ENCODE measurements at regions not wholly inside any gene's neighbourhood (a gene's known extent, or its start where the extent isn't known, plus 50 kb on each side); places are given as distances from the start of the nearest gene placed in this dataset.

DNA sequence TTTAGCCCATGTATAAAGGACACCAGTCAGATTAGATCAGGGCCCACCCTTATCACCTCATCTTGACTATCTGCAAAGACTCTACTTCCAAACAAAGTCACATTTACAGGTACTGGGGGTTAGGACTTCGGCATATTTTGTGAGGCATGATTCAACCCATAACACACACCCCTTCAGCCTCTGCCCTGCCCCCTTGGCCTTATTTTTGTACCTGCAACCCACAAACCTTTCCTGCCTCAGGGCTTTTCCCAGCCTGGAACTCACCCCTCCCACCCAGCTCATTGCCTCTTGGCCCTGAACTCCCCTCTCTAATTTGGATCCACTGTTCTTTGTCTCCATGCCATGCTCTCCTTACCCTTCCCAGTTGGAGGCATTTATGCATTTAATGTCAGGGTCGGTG is 1116.9 kb downstream of the TBC1D22A start:
- no peak for TF ChIP-seq EP300 (IDR thresholded peaks at IDR 0.05)
- TF ChIP-seq, protein P1, sequence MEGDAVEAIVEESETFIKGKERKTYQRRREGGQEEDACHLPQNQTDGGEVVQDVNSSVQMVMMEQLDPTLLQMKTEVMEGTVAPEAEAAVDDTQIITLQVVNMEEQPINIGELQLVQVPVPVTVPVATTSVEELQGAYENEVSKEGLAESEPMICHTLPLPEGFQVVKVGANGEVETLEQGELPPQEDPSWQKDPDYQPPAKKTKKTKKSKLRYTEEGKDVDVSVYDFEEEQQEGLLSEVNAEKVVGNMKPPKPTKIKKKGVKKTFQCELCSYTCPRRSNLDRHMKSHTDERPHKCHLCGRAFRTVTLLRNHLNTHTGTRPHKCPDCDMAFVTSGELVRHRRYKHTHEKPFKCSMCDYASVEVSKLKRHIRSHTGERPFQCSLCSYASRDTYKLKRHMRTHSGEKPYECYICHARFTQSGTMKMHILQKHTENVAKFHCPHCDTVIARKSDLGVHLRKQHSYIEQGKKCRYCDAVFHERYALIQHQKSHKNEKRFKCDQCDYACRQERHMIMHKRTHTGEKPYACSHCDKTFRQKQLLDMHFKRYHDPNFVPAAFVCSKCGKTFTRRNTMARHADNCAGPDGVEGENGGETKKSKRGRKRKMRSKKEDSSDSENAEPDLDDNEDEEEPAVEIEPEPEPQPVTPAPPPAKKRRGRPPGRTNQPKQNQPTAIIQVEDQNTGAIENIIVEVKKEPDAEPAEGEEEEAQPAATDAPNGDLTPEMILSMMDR (IDR thresholded peaks at IDR 0.05): no peak
- no peak for TF ChIP-seq POLR2AphosphoS5 (IDR thresholded peaks at IDR 0.05)
- TF ChIP-seq POLR2A (IDR thresholded peaks at IDR 0.05): no peak
- DNase-seq: no peak
- Histone ChIP-seq H3K36me3 (no peaks in the 10 kb centered on the region), H3K9me3 (no peaks in the 10 kb centered on the region), H3K4me1 (no peaks in the 10 kb centered on the region), H3K4me3 (no peak overlapping the region), H3K27ac (no peak overlapping the region), H3K27me3 (peaks cover 0 to 12% (median 5%) of the 10 kb centered on the region in 3 donors)
- 88 to 91% methylated on average over 2 of the region's 2 CpGs for WGBS, 2 donors
- intact Hi-C loops (cut with DNase I): no loop called here

DNA sequence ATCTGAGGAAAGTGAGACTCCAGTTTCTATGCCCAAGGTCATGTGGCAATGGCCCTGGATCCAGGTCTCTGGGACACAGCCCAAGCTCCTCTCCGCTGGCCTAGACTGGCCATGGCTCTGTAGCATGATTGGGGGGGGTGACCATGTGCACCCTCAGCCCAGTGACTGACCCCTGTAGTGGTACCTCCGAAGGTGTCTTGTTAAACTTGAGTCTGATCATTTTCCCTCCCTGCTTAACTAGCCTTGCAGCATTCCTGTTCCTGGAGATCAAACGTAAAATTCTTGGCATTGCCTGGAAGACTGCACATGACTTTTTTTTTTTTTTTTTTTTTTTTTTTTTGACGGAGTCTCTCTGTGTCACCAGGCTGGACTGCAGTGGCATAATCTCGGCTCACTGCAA is 1116.0 kb downstream of the TBC1D22A start:
- TF ChIP-seq, protein P1 (IDR thresholded peaks at IDR 0.05): no peak
- TF ChIP-seq POLR2AphosphoS5 (IDR thresholded peaks at IDR 0.05) (no peak), EP300 (IDR thresholded peaks at IDR 0.05) (no peak), POLR2A (IDR thresholded peaks at IDR 0.05) (no peak)
- Histone ChIP-seq H3K4me3 (no peak overlapping the region), H3K27ac (no peak overlapping the region), H3K36me3 (no peaks in the 10 kb centered on the region), H3K27me3 (peaks cover 0 to 12% (median 5%) of the 10 kb centered on the region in 3 donors), H3K9me3 (no peaks in the 10 kb centered on the region), H3K4me1 (no peaks in the 10 kb centered on the region)
- DNase-seq: no peak
- 42 to 60% methylated on average over 5 of the region's 5 CpGs for WGBS, 2 donors
- intact Hi-C loops (cut with DNase I): no loop called here

DNA sequence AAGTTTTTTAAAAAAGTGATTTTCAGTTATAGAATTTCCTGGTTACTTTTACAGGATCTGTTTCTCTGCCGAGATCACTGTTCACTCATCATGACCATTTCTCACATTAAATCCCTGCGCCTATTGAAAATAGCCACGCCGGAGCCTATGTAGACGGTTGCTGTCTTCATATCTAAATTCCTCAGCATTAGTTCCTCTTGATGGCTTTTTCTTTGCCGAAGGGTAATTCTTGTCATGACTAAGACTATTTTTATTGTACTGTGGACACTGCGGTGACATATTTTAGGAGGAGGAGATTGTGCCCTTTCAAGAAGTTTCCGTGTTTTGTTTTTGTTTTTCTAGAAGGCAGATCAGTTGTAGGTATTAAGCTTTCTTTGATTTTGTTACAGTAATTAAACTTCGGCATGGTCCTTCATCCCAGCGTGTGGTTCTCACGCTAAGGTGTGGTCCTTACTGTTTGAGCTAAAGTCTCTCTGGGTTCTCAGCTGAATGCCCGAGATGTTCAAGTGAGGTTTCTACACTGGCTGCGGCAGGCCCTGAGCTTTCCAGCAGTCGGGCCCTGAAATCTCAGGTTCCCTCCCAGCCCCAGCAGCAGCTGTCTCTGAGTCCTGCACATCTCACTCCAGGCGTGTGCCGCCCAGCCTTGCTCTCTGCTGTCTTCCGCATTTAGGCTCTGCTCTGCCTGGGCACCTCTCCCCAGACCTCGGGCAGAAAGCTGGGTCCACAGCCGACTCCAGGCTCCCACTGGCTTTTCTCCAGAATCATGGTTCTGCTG is 1110.5 kb downstream of the TBC1D22A start:
- Histone ChIP-seq H3K4me1 (no peaks in the 10 kb centered on the region), H3K27ac (no peak overlapping the region), H3K27me3 (peaks cover 0 to 22% (median 5%) of the 10 kb centered on the region in 3 donors), H3K4me3 (no peak overlapping the region), H3K36me3 (no peaks in the 10 kb centered on the region), H3K9me3 (no peaks in the 10 kb centered on the region)
- intact Hi-C loops (cut with DNase I): no loop called here
- WGBS, 2 donors: 81 to 87% methylated on average over 19 of the region's 19 CpGs
- no peak for TF ChIP-seq POLR2A (IDR thresholded peaks at IDR 0.05)
- no peak for TF ChIP-seq EP300 (IDR thresholded peaks at IDR 0.05)
- no peak for TF ChIP-seq POLR2AphosphoS5 (IDR thresholded peaks at IDR 0.05)
- TF ChIP-seq, protein P1 (IDR thresholded peaks at IDR 0.05): no peak
- no peak for DNase-seq

DNA sequence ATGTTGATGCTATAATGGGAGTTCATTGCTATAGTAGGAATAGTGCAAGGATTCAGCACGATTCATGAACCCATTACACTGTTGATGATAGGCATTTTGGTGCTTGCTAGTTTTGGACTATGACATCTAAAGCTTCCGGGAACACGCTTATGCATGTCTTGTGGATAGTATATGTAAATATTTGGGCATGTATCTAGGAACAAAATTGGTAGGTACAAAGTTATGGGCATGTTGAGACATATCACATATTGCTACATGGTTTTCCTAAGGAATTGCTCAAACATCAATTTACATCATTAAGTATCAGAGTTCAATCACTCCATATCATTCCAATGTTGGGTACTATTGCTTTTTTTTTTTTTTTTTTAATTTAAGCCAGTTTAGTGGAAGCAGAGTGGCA is 1103.2 kb downstream of the TBC1D22A start:
- Histone ChIP-seq H3K9me3 (no peaks in the 10 kb centered on the region), H3K4me3 (no peak overlapping the region), H3K27me3 (peaks cover 0 to 17% (median 0%) of the 10 kb centered on the region in 3 donors), H3K4me1 (no peaks in the 10 kb centered on the region), H3K27ac (no peak overlapping the region), H3K36me3 (no peaks in the 10 kb centered on the region)
- 80 to 87% methylated on average over 3 of the region's 3 CpGs for WGBS, 2 donors
- DNase-seq: no peak
- intact Hi-C loops (cut with DNase I): no loop called here
- TF ChIP-seq POLR2A (IDR thresholded peaks at IDR 0.05): no peak
- TF ChIP-seq, protein P1 (IDR thresholded peaks at IDR 0.05): no peak
- no peak for TF ChIP-seq POLR2AphosphoS5 (IDR thresholded peaks at IDR 0.05)
- no peak for TF ChIP-seq EP300 (IDR thresholded peaks at IDR 0.05)
